Gastrocnemius medialis (tissue), 4 donors: ENCODE measurements at regions not wholly inside any gene's neighbourhood (a gene's known extent, or its start where the extent isn't known, plus 50 kb on each side); places are given as distances from the start of the nearest gene placed in this dataset.

ENCODE experiments used
- CTCF ChIP-seq, 5 experiments: fragments of 450-650 bp in 3 of 5; fragments of 200-600 bp in 2 of 5; sonication (generic) in 2 of 5; IDR thresholded peaks in 4 of 5; conservative IDR thresholded peaks in 1 of 5; 1 replicate in 4 of 5; 2 replicates in 1 of 5; pipeline ENCODE4 v1.5.1; 2016 to 2019; ENCODE audit warnings: antibody characterized with exemption in 5 of 5, mild to moderate bottlenecking in 3 of 5, moderate library complexity in 3 of 5
- POLR2A ChIP-seq, 2 donors: fragments of 450-650 bp; IDR thresholded peaks; one replicate each; pipeline ENCODE4 v1.6.1; 2017; ENCODE audit warnings: antibody characterized with exemption in 2 of 2, mild to moderate bottlenecking in 2 of 2, moderate library complexity in 2 of 2

GRCh38 chr2:19748073-19748375 is 153.8 kb downstream of the TTC32 start:
- no peak for TF ChIP-seq CTCF (IDR thresholded peaks at IDR 0.05 in 4 of 5, conservative IDR thresholded peaks at IDR 0.05 in 1 of 5)
- no peak for TF ChIP-seq POLR2A (IDR thresholded peaks at IDR 0.05)
